GM12878 (cell line): ENCODE measurements at regions not wholly inside any gene's neighbourhood (a gene's known extent, or its start where the extent isn't known, plus 50 kb on each side); places are given as distances from the start of the nearest gene placed in this dataset.

Source experiments
- ATAC-seq: fragments of 200-7000 bp; cut with Tn5 transposase; 3 replicates; pipeline ENCODE4 v1.9.1; 2020; ENCODE audit warnings: mild to moderate bottlenecking, moderate library complexity
- BruUV-seq: library from RNA; stranded (reverse); fragments of 400-500 nt; replicated peaks from 2 replicates; lab custom pipeline; 2021; lab: Mats Ljungman, UMichigan
- CTCF ChIA-PET: fragments of 300-600 bp; sonication (Branson Sonifier 250); formaldehyde crosslinking; extraction: SDS; loops from one replicate; lab custom pipeline; 2021; ENCODE audit warnings: inconsistent platforms; lab: Yijun Ruan, JAX
- POLR2A ChIA-PET: fragments of 350-600 bp; formaldehyde crosslinking; extraction: SDS; loops from one replicate; lab custom pipeline; 2021; ENCODE audit warnings: inconsistent platforms; lab: Charles Lee
- RAD21 ChIA-PET: fragments of 300-600 bp; sonication (Branson Sonifier 250); formaldehyde crosslinking; loops from one replicate; lab custom pipeline; 2023; ENCODE audit warnings: antibody characterized with exemption; ENCODE audit not compliant: unreplicated experiment; lab: Charles Lee
- SMC1A ChIA-PET: fragments of 300-600 bp; sonication (Branson Sonifier 250); formaldehyde crosslinking; loops from one replicate; lab custom pipeline; 2023; ENCODE audit not compliant: unreplicated experiment, uncharacterized antibody; lab: Charles Lee
- DNase-seq: peaks from one replicate; pipeline ENCODE4 v3.0.0-alpha.2; 2011; ENCODE audit warnings: low read depth, low spot score
- FAIRE-seq: peaks from 3 replicates; lab custom pipeline; 2011; peaks lifted over from hg19 to GRCh38; lab: Jason Lieb, UNC
- H2AFZ ChIP-seq: 2 replicates; pipeline ENCODE4 v1.6.0; 2011; ENCODE audit warnings: low read depth, low read length, control low read depth; ENCODE audit not compliant: control insufficient read depth
- H3K27ac ChIP-seq: 2 replicates; pipeline ENCODE4 v1.5.1; 2011; ENCODE audit warnings: control low read depth; ENCODE audit not compliant: control insufficient read depth, insufficient read depth
- H3K27me3 ChIP-seq, 2 experiments: replicated peaks in 1 of 2; 2 replicates each; pipeline versions ENCODE4 v1.6.0 to v1.6.1; 2011; ENCODE audit warnings: low read length in 1 of 2; ENCODE audit not compliant: control insufficient read depth in 2 of 2, insufficient read depth in 2 of 2
- H3K36me3 ChIP-seq, 2 experiments: 2 replicates each; pipeline ENCODE4 v1.5.1; 2011; ENCODE audit warnings: low read length in 1 of 2; ENCODE audit not compliant: control insufficient read depth in 2 of 2, insufficient read depth in 2 of 2
- H3K4me1 ChIP-seq: 2 replicates; pipeline ENCODE4 v1.6.1; 2011; ENCODE audit warnings: mild to moderate bottlenecking, low read length, moderate library complexity, mixed read lengths; ENCODE audit not compliant: control insufficient read depth, insufficient read depth
- H3K4me2 ChIP-seq: 2 replicates; pipeline ENCODE4 v1.6.0; 2011; ENCODE audit warnings: control low read depth; ENCODE audit not compliant: control insufficient read depth, insufficient read depth
- H3K4me3 ChIP-seq: fragments of 200-600 bp; sonication (generic); 2 replicates; pipeline ENCODE4 v1.5.1; 2016
- H3K79me2 ChIP-seq: 2 replicates; pipeline ENCODE4 v1.6.0; 2011; ENCODE audit warnings: low read length; ENCODE audit not compliant: control insufficient read depth, insufficient read depth
- H3K9ac ChIP-seq: 2 replicates; pipeline ENCODE4 v1.8.0; 2011; ENCODE audit warnings: low read length, control low read depth, mixed read lengths; ENCODE audit not compliant: control insufficient read depth, insufficient read depth
- H3K9me3 ChIP-seq: replicated peaks from 3 replicates; pipeline ENCODE4 v1.5.1; 2011; ENCODE audit warnings: mild to moderate bottlenecking, low read length; ENCODE audit not compliant: control insufficient read depth, insufficient read depth
- H4K20me1 ChIP-seq: 2 replicates; pipeline ENCODE4 v1.6.0; 2011; ENCODE audit not compliant: control insufficient read depth, insufficient read depth
- CBFB ChIP-seq: IDR thresholded peaks from 2 replicates; pipeline ENCODE4 v1.6.1; 2016; ENCODE audit warnings: antibody characterized with exemption, low read depth
- EP300 ChIP-seq, 2 experiments: fragments of 150-350 bp in 1 of 2; IDR thresholded peaks; 2 replicates each; pipeline ENCODE4 v1.6.1; 2011 to 2012; ENCODE audit warnings: low read depth in 2 of 2, low read length in 2 of 2, borderline replicate concordance in 1 of 2, improper control_type of control experiment in 1 of 2, inconsistent platforms in 1 of 2; ENCODE audit not compliant: control insufficient read depth in 1 of 2
- FOXM1 ChIP-seq: IDR thresholded peaks from 2 replicates; pipeline ENCODE4 v1.6.1; 2012; ENCODE audit warnings: low read depth, mild to moderate bottlenecking, inconsistent platforms, low read length, moderate library complexity
- JUND ChIP-seq: IDR thresholded peaks from 2 replicates; pipeline ENCODE4 v1.6.1; 2012; ENCODE audit warnings: low read depth, mild to moderate bottlenecking, low read length, improper control_type of control experiment, moderate library complexity
- KLF5 ChIP-seq: fragments of 450-650 bp; IDR thresholded peaks from 2 replicates; pipeline ENCODE4 v1.6.1; 2014; ENCODE audit warnings: mild to moderate bottlenecking; ENCODE audit not compliant: partially characterized antibody
- MYB ChIP-seq: fragments of 150-350 bp; IDR thresholded peaks from 2 replicates; pipeline ENCODE4 v1.6.1; 2014; ENCODE audit warnings: mild to moderate bottlenecking, low read depth, low read length, borderline replicate concordance
- NBN ChIP-seq: fragments of 450-650 bp; IDR thresholded peaks from 2 replicates; pipeline ENCODE4 v1.6.1; 2016
- NFXL1 ChIP-seq: fragments of 450-650 bp; IDR thresholded peaks from 2 replicates; pipeline ENCODE4 v1.6.1; 2017; ENCODE audit warnings: antibody characterized with exemption, mild to moderate bottlenecking, borderline replicate concordance
- NR2C1 ChIP-seq: fragments of 450-650 bp; IDR thresholded peaks from 2 replicates; pipeline ENCODE4 v1.6.1; 2017; ENCODE audit warnings: antibody characterized with exemption, mild to moderate bottlenecking, moderate library complexity
- RCOR1 ChIP-seq: conservative IDR thresholded peaks from 2 replicates; pipeline ENCODE4 v1.6.1; 2012; ENCODE audit warnings: low read depth, low read length, improper control_type of control experiment
- RUNX3 ChIP-seq: IDR thresholded peaks from 2 replicates; pipeline ENCODE4 v1.6.1; 2012; ENCODE audit warnings: low read length, inconsistent platforms
- SMAD5 ChIP-seq: IDR thresholded peaks from 2 replicates; pipeline ENCODE4 v1.6.1; 2016; ENCODE audit warnings: antibody characterized with exemption, low read depth
- ZNF274 ChIP-seq: IDR thresholded peaks from one replicate; pipeline ENCODE4 v1.8.0; 2011; ENCODE audit not compliant: insufficient read length, insufficient read depth
- WGBS: methylation state at CpG from one replicate; pipeline ENCODE4 v1.1.6; 2016; ENCODE audit warnings: low lambda C conversion rate; ENCODE audit not compliant: insufficient replicate concordance, insufficient coverage; ENCODE audit errors: missing lambda C conversion rate; 5-methylcytosine and 5-hydroxymethylcytosine counted together
- in situ Hi-C: fragments of 300-500 bp; cut with MboI; formaldehyde crosslinking; loops from 9 replicates; pipeline ENCODE4 v1.14.3; 2018; ENCODE audit warnings: mixed read lengths
- intact Hi-C: fragments of 100-400 bp; cut with micrococcal nuclease; formaldehyde crosslinking; loops from one replicate; pipeline ENCODE4 v1.14.2; 2022; ENCODE audit not compliant: unreplicated experiment
- TF ChIP-seq, protein P1 (sequence below): fragments of 450-650 bp; formaldehyde crosslinking; IDR thresholded peaks from 2 replicates; pipeline ENCODE4 v1.4.0; 2022; ENCODE audit warnings: mild to moderate bottlenecking, moderate library complexity
- TF ChIP-seq, protein P2 (sequence below): fragments of 450-650 bp; IDR thresholded peaks from 2 replicates; pipeline ENCODE4 v1.6.1; 2017; ENCODE audit warnings: mild to moderate bottlenecking, low read depth, inconsistent platforms; ENCODE audit not compliant: poor library complexity, severe bottlenecking

DNA sequence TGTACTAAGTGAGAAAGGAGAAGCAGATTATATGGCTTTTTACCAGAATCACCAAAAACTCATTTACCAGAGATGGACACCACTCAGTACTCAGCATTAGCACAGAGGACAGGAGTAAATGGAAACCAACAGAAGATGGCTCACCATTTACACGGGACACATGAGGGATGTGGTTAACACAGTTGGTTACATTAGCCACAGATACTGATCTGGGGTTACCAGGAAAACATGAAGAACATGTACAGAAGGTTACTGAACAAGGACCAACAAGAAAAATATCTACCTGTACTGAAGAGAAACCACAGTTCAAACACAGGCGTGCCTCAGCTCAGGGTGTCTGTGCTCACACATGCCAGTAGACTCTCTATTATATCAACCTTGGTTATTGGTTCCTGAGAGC lies 1285.8 kb upstream of the SORCS1 start:
- ATAC-seq: peak; percentile 41; the same call in 2 of the 3 replicates
- no peaks in the 10 kb centered on the region for H3K36me3 ChIP-seq

More for the DNA sequence above, 1285.8 kb upstream of the SORCS1 start:
- H3K9me3 ChIP-seq: no peaks in the 10 kb centered on the region
- DNase-seq (no peak), FAIRE-seq (no peak)
- no peak overlapping the region for H3K9ac ChIP-seq
- no peak overlapping the region for H3K4me2 ChIP-seq
- BruUV-seq: no TSS peak
- POLR2A ChIA-PET: no interaction called here
- WGBS: 0% methylated on average over 2 of the region's 2 CpGs
- SMC1A ChIA-PET: no interaction called here
- TF ChIP-seq NFXL1 (no peak), RCOR1 (no peak), RUNX3 (no peak), ZNF274 (no peak), KLF5 (no peak), FOXM1 (no peak), SMAD5 (no peak), NBN (no peak), NR2C1 (no peak), CBFB (no peak), JUND (no peak), EP300 (IDR thresholded peaks at IDR 0.05; ENCODE audit: borderline replicate concordance in 1 of 2, control insufficient read depth in 1 of 2, low read depth in 2 of 2, low read length in 2 of 2) (no peak), MYB (no peak)
- TF ChIP-seq, protein P1, sequence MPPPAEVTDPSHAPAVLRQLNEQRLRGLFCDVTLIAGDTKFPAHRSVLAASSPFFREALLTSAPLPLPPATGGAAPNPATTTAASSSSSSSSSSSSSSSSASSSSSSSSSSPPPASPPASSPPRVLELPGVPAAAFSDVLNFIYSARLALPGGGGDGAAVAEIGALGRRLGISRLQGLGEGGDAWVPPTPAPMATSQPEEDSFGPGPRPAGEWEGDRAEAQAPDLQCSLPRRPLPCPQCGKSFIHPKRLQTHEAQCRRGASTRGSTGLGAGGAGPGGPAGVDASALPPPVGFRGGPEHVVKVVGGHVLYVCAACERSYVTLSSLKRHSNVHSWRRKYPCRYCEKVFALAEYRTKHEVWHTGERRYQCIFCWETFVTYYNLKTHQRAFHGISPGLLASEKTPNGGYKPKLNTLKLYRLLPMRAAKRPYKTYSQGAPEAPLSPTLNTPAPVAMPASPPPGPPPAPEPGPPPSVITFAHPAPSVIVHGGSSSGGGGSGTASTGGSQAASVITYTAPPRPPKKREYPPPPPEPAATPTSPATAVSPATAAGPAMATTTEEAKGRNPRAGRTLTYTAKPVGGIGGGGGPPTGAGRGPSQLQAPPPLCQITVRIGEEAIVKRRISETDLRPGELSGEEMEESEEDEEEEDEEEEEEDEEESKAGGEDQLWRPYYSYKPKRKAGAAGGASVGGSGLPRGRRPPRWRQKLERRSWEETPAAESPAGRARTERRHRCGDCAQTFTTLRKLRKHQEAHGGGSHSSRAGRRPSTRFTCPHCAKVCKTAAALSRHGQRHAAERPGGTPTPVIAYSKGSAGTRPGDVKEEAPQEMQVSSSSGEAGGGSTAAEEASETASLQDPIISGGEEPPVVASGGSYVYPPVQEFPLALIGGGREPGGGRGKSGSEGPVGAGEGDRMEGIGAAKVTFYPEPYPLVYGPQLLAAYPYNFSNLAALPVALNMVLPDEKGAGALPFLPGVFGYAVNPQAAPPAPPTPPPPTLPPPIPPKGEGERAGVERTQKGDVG (CRISPR knock-in tag): no peak
- TF ChIP-seq, protein P2, sequence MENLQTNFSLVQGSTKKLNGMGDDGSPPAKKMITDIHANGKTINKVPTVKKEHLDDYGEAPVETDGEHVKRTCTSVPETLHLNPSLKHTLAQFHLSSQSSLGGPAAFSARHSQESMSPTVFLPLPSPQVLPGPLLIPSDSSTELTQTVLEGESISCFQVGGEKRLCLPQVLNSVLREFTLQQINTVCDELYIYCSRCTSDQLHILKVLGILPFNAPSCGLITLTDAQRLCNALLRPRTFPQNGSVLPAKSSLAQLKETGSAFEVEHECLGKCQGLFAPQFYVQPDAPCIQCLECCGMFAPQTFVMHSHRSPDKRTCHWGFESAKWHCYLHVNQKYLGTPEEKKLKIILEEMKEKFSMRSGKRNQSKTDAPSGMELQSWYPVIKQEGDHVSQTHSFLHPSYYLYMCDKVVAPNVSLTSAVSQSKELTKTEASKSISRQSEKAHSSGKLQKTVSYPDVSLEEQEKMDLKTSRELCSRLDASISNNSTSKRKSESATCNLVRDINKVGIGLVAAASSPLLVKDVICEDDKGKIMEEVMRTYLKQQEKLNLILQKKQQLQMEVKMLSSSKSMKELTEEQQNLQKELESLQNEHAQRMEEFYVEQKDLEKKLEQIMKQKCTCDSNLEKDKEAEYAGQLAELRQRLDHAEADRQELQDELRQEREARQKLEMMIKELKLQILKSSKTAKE: no peak
- CTCF ChIA-PET: no interaction called here
- RAD21 ChIA-PET: interaction anchor here (0.6 to 0.9 kb wide), 2 partner anchors 236 to 246 kb away, joined by 3 to 5 read pairs; no protein-coding TSS in a partner anchor
- H3K4me3 ChIP-seq: no peak overlapping the region
- in situ Hi-C loops (no loop called here), intact Hi-C loops (no loop called here)
- no peak overlapping the region for H3K27ac ChIP-seq
- H3K79me2 ChIP-seq: no peaks in the 10 kb centered on the region
- H2AFZ ChIP-seq: no peak overlapping the region
- no peaks in the 10 kb centered on the region for H4K20me1 ChIP-seq
- H3K27me3 ChIP-seq: no peaks in the 10 kb centered on the region
- H3K4me1 ChIP-seq: no peaks in the 10 kb centered on the region
